ENCODE measurements at regions not wholly inside any gene's neighbourhood (a gene's known extent, or its start where the extent isn't known, plus 50 kb on each side); places are given as distances from the start of the nearest gene placed in this dataset.
"Not testable (repeated sequence)": the region's sequence is repeated elsewhere in the genome, so short reads cannot be mapped to it uniquely, and the experiment has no call there.

DNA sequence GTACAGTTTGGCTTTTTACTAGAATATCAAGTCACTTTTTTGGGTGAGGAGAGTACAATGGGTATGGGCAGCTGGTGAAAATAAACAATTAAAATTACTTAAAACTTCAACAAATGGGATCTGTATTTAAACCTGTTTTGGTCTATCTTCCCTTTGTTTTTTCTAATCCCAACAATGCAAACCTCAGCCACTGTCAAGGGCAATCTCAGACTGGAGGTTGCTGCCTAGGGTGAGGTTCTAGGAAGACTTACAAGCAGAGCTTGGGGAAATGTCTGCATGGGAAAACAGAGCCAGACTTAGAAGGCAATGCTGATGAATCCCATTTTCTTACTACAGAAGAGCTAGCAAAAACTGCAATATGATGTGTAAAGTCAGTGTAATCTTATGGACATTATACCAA is 1515.3 kb upstream of the TPTE start:
- not testable (repeated sequence) for TF ChIP-seq RAD21 (IDR thresholded peaks at IDR 0.05; ENCODE audit: low read length); POLR2A (IDR thresholded peaks at IDR 0.05; ENCODE audit: low read depth, low read length); BHLHE40 (IDR thresholded peaks at IDR 0.05; ENCODE audit: low read depth, low read length); FOS (IDR thresholded peaks at IDR 0.05; ENCODE audit: low read depth, low read length); MAZ (IDR thresholded peaks at IDR 0.05; ENCODE audit: borderline replicate concordance, low read depth, low read length); SMC3 (IDR thresholded peaks at IDR 0.05; ENCODE audit: low read depth, low read length); CHD1 (IDR thresholded peaks at IDR 0.05; ENCODE audit: low read depth, low read length); RFX5 (IDR thresholded peaks at IDR 0.05; ENCODE audit: low read depth, low read length); RCOR1 (IDR thresholded peaks at IDR 0.05; ENCODE audit: insufficient replicate concordance, low read length)
- TF ChIP-seq, protein P1, sequence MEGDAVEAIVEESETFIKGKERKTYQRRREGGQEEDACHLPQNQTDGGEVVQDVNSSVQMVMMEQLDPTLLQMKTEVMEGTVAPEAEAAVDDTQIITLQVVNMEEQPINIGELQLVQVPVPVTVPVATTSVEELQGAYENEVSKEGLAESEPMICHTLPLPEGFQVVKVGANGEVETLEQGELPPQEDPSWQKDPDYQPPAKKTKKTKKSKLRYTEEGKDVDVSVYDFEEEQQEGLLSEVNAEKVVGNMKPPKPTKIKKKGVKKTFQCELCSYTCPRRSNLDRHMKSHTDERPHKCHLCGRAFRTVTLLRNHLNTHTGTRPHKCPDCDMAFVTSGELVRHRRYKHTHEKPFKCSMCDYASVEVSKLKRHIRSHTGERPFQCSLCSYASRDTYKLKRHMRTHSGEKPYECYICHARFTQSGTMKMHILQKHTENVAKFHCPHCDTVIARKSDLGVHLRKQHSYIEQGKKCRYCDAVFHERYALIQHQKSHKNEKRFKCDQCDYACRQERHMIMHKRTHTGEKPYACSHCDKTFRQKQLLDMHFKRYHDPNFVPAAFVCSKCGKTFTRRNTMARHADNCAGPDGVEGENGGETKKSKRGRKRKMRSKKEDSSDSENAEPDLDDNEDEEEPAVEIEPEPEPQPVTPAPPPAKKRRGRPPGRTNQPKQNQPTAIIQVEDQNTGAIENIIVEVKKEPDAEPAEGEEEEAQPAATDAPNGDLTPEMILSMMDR (conservative IDR thresholded peaks at IDR 0.05; ENCODE audit: low read depth, low read length): not testable (repeated sequence)
- TF ChIP-seq, protein P2, sequence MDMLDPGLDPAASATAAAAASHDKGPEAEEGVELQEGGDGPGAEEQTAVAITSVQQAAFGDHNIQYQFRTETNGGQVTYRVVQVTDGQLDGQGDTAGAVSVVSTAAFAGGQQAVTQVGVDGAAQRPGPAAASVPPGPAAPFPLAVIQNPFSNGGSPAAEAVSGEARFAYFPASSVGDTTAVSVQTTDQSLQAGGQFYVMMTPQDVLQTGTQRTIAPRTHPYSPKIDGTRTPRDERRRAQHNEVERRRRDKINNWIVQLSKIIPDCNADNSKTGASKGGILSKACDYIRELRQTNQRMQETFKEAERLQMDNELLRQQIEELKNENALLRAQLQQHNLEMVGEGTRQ (IDR thresholded peaks at IDR 0.05; ENCODE audit: low read depth, low read length): not testable (repeated sequence)
- TF ChIP-seq, protein P3, sequence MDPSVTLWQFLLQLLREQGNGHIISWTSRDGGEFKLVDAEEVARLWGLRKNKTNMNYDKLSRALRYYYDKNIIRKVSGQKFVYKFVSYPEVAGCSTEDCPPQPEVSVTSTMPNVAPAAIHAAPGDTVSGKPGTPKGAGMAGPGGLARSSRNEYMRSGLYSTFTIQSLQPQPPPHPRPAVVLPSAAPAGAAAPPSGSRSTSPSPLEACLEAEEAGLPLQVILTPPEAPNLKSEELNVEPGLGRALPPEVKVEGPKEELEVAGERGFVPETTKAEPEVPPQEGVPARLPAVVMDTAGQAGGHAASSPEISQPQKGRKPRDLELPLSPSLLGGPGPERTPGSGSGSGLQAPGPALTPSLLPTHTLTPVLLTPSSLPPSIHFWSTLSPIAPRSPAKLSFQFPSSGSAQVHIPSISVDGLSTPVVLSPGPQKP (IDR thresholded peaks at IDR 0.05; ENCODE audit: borderline replicate concordance, low read depth, low read length): not testable (repeated sequence)
